ENCODE measurements at regions not wholly inside any gene's neighbourhood (a gene's known extent, or its start where the extent isn't known, plus 50 kb on each side); places are given as distances from the start of the nearest gene placed in this dataset.

- no peak for DNase-seq (ENCODE audit: low read depth)
- no peak overlapping the region for H3K4me3 ChIP-seq (ENCODE audit: low read length)
- TF ChIP-seq CTCF (conservative IDR thresholded peaks at IDR 0.05; ENCODE audit: low read length), result no peak
Observed at GRCh38 chr4:35975617-35976355, 268.5 kb downstream of the ARAP2 start.

- TF ChIP-seq CTCF (conservative IDR thresholded peaks at IDR 0.05; ENCODE audit: low read length), result no peak
- no peak for DNase-seq (ENCODE audit: low read depth)
- H3K4me3 ChIP-seq (ENCODE audit: low read length), result no peak overlapping the region
Observed at GRCh38 chr4:35978551-35978950, 265.8 kb downstream of the ARAP2 start.

GRCh38 chr4:35982318-35982717 lies 262.0 kb downstream of the ARAP2 start:
- TF ChIP-seq CTCF (conservative IDR thresholded peaks at IDR 0.05; ENCODE audit: low read length), result no peak
- no peak overlapping the region for H3K4me3 ChIP-seq (ENCODE audit: low read length)
- DNase-seq (ENCODE audit: low read depth), result no peak

- DNase-seq (ENCODE audit: low read depth), result no peak
- TF ChIP-seq CTCF (conservative IDR thresholded peaks at IDR 0.05; ENCODE audit: low read length), result no peak
- no peak overlapping the region for H3K4me3 ChIP-seq (ENCODE audit: low read length)
Observed at GRCh38 chr4:35986537-35986936, 257.8 kb downstream of the ARAP2 start.

- no peak overlapping the region for H3K4me3 ChIP-seq (ENCODE audit: low read length)
- no peak for DNase-seq (ENCODE audit: low read depth)
- TF ChIP-seq CTCF (conservative IDR thresholded peaks at IDR 0.05; ENCODE audit: low read length), result no peak
Observed at GRCh38 chr4:35993606-35994005, 250.7 kb downstream of the ARAP2 start.

GRCh38 chr4:36000941-36001557 lies 243.3 kb downstream of the ARAP2 start:
- DNase-seq (ENCODE audit: low read depth), result no peak
- TF ChIP-seq CTCF (conservative IDR thresholded peaks at IDR 0.05; ENCODE audit: low read length), result no peak
- H3K4me3 ChIP-seq (ENCODE audit: low read length), result no peak overlapping the region

- H3K4me3 ChIP-seq (ENCODE audit: low read length), result no peak overlapping the region
- DNase-seq (ENCODE audit: low read depth), result no peak
- no peak for TF ChIP-seq CTCF (conservative IDR thresholded peaks at IDR 0.05; ENCODE audit: low read length)
Observed at GRCh38 chr4:36003051-36003450, 241.3 kb downstream of the ARAP2 start.
